ENCODE measurements at regions not wholly inside any gene's neighbourhood (a gene's known extent, or its start where the extent isn't known, plus 50 kb on each side); places are given as distances from the start of the nearest gene placed in this dataset.

DNA sequence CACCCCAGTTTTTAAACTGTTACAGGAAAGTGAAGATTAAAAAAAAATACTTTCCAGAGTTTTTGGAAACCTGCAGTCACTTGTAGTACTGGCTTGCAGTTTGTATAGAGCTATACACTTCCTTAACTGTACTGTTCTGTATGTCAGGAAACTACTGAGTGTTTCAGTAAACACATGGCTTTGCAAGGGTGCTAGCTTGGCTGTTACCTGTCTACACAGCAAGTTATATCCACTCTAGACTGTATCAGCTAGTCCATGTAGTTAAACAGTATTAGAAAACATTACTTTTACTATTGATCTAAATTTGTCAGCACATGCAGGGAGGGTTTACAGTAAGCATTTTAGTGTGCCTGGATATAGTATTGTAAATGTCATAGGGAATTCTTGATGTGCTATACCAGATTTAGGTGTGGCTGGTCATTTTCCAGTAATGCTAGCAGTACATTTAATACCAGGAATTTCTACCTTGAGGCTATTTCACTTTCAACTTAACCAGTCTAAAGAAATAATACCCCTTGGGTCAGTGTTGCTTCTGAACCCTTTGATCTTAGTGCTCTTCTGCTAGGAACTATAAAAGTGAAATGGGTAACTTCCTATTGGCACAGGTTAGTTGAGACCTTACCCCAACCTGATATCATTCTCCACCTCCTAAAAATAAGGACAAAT lies 192.3 kb upstream of the ANKRD50 start:
- intact Hi-C loops (cut with DNase I) = no loop called here
- DNase-seq = no peak

DNA sequence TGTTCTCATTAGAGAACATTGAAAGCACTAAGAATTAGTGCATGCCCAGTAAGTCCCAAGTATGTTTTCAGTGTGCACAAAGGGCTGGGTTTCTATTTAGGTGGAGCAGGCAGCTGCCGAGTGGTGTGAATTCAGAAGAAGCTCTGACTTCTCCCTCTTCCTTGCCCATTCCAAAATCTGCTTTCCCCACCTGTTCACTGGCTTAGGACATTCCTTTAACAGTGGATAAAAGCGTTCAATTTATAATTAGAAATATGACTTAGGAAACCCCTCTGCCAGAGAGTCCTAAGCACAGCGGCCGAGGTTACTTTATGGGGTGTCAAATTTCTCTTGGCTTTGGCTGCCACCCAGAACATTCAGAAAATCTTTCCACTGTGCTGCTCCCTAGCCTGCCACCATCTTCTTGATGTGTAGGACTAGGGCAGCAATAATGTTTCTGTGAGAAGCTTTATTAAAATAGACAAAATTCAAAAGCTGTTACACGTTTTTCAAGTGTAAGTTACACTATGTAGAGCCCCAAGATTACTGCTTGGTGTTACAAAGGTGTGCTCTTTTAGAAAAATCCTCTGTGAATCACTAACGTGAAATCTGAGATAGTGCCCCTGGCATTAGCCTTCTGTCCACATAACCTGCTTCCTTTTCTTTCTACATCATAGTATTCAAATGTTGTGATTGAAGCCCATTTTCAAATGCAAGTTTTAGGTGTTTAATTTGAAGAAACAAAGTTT lies 191.6 kb upstream of the ANKRD50 start:
- DNase-seq = no peak
- intact Hi-C loops (cut with DNase I) = no loop called here

GRCh38 chr4:124902001-124902515 lies 189.5 kb upstream of the ANKRD50 start:
- no peak for DNase-seq
- intact Hi-C loops (cut with DNase I) = no loop called here

DNA sequence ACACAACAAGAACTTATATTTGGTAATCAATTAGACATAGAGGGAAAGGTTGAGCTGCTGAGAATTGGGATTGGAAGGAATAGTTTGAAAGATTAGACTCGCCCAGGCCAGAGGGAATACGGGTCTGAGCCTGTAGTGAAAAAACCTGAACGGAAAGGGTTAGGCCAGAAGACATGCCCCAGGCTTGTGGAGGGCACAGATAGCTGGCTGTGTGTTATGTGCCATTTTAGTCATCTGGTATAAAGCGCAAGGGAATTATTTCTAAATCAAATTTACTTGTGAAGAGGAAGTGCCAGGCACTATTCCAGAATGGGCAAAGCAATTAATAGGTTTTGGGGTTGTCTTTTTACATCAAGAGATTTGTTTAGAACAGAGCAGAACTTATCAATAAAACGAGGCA lies 187.5 kb upstream of the ANKRD50 start:
- intact Hi-C loops (cut with DNase I) = no loop called here
- no peak for DNase-seq

GRCh38 chr4:124890522-124890921 lies 178.0 kb upstream of the ANKRD50 start:
- intact Hi-C loops (cut with DNase I) = no loop called here

GRCh38 chr4:124887739-124888138 lies 175.2 kb upstream of the ANKRD50 start:
- no peak for DNase-seq

More at GRCh38 chr4:124890522-124890921, 178.0 kb upstream of the ANKRD50 start:
- no peak for DNase-seq

DNA sequence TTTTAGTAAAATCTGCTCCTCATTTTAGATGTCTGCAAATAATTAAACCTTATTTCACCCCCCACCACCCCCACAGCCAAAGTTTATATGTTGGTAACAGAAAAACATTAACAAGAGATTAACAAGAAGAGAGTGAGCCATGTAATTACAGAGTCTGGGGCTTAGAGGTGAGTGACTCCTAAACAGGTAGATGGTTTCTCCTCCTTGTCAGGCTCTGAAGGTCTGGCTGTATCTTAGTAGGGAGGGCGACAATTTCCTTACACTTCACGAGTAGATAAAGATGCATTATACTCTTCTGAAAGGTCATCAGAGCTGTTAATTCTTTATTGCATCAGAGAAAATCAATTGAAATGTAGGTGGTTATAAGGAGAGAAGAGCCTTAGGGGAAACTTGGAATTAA lies 171.8 kb upstream of the ANKRD50 start:
- intact Hi-C loops (cut with DNase I) = no loop called here
- DNase-seq = no peak

More at GRCh38 chr4:124887739-124888138, 175.2 kb upstream of the ANKRD50 start:
- intact Hi-C loops (cut with DNase I) = no loop called here

DNA sequence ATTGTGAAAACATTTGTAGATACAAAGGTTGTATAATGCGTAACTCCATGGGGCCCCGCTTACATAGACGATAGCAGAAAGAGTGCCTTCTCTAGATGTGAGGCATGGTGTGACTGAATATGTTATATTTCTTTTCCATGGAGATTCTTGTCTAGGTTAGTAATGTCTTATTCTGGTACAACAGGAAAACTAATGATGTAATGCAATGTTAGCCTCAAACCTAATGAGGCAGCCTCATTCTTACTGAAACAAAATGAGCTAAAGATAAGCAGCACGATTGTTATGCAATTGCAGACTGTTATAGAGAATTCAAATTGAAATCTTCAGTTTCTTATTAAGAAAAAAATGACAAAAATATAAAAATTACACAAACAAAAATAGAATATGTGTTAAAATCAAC lies 171.1 kb upstream of the ANKRD50 start:
- DNase-seq = no peak
- intact Hi-C loops (cut with DNase I) = no loop called here

DNA sequence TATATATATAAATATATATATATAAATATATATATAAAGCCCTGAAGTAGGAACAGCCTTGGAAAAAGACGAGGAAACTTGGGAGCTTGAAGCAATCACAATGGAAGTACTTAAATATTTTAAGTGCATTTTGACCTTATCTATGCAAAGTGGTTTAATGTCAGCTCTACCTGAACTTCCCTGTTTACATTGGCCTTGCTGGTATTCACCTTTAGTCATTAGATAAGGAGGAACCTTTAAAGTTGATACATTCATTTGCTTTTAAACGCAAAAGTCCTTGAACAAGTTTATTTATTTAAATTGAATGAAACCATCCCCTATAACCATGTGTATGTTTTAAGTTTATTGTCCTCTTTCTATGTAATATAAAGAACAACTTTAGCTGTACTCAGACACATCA lies 166.7 kb upstream of the ANKRD50 start:
- intact Hi-C loops (cut with DNase I) = no loop called here
- no peak for DNase-seq

DNA sequence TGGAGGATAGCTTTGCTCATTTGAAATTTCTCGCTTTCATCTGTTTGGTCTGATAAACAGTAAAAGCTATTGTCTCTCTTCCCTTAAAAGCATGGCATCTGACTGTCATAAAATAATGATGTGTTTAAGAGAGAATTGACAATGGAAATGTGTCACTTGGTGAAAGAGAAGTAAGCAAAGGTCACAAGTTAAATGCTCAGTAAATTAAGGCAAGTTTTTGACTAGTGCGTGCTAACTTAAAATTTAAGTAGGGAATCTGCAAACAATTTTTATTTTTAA lies 161.6 kb upstream of the ANKRD50 start:
- intact Hi-C loops (cut with DNase I) = no loop called here
- no peak for DNase-seq

DNA sequence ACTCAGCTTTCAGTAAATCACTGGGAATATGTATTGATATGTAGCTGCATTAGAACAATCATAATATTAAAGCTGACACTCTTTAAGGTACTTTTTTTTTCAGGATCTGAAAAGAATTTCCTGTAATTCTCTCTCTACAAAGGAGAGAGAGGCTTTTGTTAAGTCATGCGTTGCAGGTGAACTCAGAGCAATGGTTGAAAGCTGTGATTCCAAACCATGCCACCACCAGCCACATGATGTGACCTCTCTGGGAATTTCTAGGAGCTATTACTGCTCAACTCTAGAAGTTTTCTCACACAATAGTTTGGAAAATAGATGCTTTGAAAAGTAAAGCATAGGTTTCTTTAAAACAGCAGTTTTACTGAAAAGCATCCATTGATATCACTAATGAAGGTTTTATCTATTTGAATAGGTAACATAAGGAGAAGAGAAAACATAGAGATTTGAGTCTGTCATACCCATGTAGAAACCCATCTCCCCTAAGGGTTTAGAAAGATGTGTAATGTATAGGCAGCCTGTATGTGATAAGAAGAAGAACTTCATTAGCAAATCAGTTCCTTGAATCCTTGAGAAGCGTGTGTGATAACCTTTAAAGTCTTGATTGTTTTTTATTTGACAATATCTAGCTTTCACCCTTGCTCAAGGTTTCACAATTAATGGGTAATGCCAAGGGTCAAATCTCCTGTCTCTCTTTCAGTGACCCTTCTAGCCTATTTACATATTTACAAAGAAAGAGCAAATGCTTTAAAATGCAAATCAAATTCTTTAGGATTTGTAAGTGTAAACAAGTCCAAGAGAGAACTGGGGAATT lies 161.0 kb upstream of the ANKRD50 start:
- intact Hi-C loops (cut with DNase I) = no loop called here

DNA sequence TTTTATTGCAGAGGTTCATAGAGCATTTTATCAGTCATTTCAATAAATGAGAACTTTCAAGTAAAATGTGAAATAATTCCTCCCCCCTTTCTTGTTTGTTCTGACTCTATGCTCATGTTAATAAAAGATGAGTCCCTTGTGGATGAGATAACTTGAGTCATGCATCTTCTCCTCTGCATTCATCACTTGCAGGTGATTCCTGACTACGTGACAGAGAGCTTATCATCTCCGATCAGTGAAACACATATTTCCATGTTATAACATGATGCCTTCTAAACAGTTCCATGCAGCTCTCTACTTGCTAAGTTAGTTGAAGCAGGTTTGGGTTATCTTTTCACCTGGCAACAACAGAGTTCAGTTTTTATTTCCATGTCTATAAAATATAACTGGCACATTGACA lies 160.1 kb upstream of the ANKRD50 start:
- DNase-seq = no peak
- intact Hi-C loops (cut with DNase I) = no loop called here

More for the DNA sequence above, 161.0 kb upstream of the ANKRD50 start:
- no peak for DNase-seq

DNA sequence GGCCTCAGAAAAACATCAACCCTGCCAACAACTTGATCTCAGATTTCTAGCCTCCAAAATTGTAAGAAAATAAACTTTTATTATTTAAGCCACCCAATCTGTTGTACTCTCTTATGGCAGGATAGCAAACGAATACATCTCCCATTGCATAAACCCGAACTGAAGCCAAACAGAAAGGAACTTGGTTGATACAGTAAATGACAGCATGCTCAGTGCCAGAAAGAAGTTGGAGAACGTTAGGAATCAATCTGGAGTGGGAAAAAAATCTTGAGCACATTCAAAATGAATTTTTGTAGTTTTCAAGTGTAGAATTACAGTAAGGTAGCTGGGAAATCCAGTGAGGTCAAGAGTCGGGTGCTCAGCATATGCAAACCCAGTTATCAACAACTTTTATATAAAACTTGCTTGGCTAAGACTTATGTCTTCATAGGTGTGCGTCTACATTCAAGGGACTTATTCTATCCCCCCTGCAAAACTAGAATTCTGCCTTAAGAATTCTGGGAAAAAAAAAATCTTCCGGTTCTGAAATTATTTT lies 157.5 kb upstream of the ANKRD50 start:
- intact Hi-C loops (cut with DNase I) = no loop called here
- DNase-seq = no peak

DNA sequence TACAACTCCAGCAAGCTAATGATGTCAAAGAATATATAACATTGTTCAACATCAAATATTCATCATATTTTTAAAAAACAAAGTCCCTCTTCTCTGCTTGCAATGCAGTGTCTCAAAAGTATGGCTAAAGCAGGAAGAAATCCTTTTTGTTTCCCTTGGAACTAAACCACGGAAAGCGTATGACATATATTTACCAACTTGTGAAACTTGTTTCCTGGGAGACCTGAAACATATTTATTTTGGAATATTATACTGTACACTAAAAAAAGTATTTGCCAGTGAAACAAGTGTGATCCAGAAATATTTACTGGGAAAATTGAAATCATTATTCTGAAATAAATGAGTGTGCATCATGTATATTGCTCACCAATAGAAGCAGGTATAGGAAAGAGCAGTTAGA lies 156.0 kb upstream of the ANKRD50 start:
- DNase-seq = no peak
- intact Hi-C loops (cut with DNase I) = no loop called here

DNA sequence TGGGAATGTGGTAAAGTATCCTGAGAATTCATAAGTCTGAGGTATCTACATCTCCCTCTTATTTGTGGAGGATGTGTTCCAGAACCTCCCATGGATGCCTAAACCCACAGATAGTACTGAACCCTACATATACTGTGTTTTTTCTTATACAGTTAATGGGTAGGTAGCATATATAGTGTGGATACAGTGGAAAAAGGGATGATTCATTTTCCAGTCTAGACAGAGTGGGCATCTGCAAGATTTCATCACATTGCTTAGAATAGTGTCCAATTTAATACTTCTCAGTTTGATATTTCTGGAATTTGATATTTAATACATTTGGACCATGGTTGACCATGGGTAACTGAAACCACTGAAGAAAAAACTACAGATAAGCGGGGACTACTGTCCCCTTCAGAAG lies 155.0 kb upstream of the ANKRD50 start:
- DNase-seq = no peak
- intact Hi-C loops (cut with DNase I) = no loop called here

GRCh38 chr4:124866301-124866700 lies 153.8 kb upstream of the ANKRD50 start:
- intact Hi-C loops (cut with DNase I) = no loop called here
- DNase-seq = no peak

DNA sequence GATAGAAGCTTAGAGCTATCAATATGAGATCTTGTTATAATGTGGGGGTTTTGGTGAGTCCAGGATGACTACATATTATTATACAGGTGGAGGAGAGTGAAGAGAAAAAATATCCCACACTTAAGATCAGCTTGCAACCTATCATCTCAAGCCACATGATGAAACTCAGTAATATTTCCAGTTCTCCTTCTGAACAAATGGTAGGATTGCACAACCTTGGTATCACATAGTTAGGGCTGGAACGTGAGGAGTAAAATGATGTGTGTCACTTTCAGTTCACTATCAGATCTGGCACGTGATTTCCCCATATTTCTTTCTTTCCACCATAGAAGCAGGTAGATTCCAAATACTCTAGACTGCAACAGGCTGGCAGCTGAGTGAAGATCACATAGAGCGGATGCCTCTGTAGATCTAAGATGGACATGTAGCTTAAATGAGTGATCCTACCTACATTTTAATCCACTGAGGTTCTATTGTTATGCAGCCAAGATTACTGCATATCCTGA lies 150.6 kb upstream of the ANKRD50 start:
- no peak for DNase-seq
- intact Hi-C loops (cut with DNase I) = no loop called here

GRCh38 chr4:124862261-124862660 lies 149.7 kb upstream of the ANKRD50 start:
- intact Hi-C loops (cut with DNase I) = no loop called here

DNA sequence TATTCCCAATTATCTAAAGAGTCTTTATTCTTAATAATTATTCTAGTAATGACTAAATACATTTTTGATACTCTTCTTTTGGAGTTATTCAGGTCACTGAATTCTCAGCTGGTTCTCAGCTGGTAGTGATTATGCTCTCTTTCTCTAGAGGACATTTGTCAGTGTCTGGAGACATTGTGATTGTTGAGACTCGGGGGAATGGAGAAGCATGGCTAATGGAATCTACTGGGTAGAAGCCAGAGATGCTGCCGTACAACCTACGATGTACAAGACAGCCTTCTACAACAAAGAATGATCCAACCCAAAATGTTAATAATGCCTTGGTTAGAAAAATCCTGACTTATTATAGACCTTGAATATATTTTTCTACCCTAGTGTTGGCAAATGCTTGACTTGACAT lies 149.2 kb upstream of the ANKRD50 start:
- no peak for DNase-seq
- intact Hi-C loops (cut with DNase I) = no loop called here

More at GRCh38 chr4:124862261-124862660, 149.7 kb upstream of the ANKRD50 start:
- DNase-seq = no peak

DNA sequence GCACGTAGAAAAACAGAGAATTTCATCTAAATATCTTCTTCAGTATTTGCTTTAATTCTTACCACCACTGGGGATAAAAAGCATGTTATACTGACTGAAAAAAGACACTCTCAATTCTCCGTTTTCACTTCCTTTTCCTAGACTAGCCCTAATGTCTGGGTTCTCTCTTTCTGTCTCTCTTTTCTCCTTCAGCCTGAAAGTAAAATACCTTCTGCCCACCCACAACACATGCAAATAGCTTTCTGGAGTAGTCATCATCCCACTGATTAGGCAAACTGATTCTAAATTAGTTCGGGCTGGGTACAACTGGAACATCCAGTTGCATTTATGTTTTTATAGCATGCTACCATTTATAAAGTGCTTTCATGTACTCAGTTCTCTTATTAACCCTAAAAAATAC lies 142.4 kb upstream of the ANKRD50 start:
- no peak for DNase-seq
- intact Hi-C loops (cut with DNase I) = no loop called here

GRCh38 chr4:124851741-124852140 lies 139.2 kb upstream of the ANKRD50 start:
- DNase-seq = no peak
- intact Hi-C loops (cut with DNase I) = no loop called here
